PC-9 (cell line): ENCODE measurements at regions not wholly inside any gene's neighbourhood (a gene's known extent, or its start where the extent isn't known, plus 50 kb on each side); places are given as distances from the start of the nearest gene placed in this dataset.

Experiments
- EZH2 ChIP-seq: fragments of 200-600 bp; sonication (generic); IDR thresholded peaks from 2 replicates; pipeline ENCODE4 v1.8.0; 2017; ENCODE audit warnings: antibody characterized with exemption, low read depth
- TF ChIP-seq, protein P1 (sequence below): fragments of 200-600 bp; sonication (generic); conservative IDR thresholded peaks from 2 replicates; pipeline ENCODE4 v1.6.1; 2017; ENCODE audit warnings: mixed run types, antibody characterized with exemption, mild to moderate bottlenecking, moderate library complexity

DNA sequence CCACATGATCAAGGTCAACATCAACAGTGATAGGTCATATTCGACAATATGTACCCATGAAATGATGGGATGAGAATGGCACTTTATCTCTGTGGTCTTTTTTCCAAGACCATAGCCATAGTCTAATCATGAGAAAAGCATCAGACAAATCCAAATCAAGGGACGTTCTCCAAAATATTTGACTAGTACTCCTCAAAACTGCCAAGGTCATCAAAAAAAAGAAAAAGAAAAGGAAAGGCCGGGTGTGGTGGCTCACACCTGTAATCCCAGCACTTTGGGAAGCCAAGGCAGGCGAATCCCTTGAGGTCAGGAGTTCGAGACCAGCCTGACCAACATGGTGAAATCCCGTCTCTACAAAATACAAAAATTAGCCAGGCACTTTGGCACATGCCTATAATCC lies 318.3 kb downstream of the TAFA4 start:
- TF ChIP-seq, protein P1, sequence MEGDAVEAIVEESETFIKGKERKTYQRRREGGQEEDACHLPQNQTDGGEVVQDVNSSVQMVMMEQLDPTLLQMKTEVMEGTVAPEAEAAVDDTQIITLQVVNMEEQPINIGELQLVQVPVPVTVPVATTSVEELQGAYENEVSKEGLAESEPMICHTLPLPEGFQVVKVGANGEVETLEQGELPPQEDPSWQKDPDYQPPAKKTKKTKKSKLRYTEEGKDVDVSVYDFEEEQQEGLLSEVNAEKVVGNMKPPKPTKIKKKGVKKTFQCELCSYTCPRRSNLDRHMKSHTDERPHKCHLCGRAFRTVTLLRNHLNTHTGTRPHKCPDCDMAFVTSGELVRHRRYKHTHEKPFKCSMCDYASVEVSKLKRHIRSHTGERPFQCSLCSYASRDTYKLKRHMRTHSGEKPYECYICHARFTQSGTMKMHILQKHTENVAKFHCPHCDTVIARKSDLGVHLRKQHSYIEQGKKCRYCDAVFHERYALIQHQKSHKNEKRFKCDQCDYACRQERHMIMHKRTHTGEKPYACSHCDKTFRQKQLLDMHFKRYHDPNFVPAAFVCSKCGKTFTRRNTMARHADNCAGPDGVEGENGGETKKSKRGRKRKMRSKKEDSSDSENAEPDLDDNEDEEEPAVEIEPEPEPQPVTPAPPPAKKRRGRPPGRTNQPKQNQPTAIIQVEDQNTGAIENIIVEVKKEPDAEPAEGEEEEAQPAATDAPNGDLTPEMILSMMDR = no peak
- no peak for TF ChIP-seq EZH2
